ENCODE measurements at regions not wholly inside any gene's neighbourhood (a gene's known extent, or its start where the extent isn't known, plus 50 kb on each side); places are given as distances from the start of the nearest gene placed in this dataset.

DNA sequence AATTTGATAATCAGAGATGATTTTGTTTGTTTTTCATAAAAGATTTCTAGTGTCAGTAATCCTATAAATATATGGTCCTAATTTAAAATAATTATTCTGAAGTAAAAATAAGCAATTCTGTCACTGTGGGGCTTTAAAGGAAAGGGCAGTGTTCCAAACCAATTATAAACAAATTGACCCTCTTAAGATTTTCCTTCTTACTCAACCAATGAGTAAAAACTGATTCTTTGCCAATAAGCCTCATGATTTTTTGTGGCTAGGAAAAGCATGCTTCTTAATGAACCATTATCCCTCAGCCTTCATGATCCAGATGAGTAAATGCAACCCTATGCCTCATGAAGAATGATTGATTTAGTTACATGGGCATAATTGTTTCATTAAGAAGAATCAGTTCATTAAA, 1010.4 kb downstream of the ADGRL3 start:
- TF ChIP-seq EZH2 (IDR thresholded peaks at IDR 0.05; ENCODE audit: borderline replicate concordance, low read depth, low read length, poor library complexity, severe bottlenecking) (no peak), CTCF (conservative IDR thresholded peaks at IDR 0.05; ENCODE audit: low read depth, low read length) (no peak)

Data from A673 (cell line).